Suprapubic skin (tissue), 3 donors: ENCODE measurements at regions not wholly inside any gene's neighbourhood (a gene's known extent, or its start where the extent isn't known, plus 50 kb on each side); places are given as distances from the start of the nearest gene placed in this dataset.

Experiments used
- POLR2A ChIP-seq, 2 donors: fragments of 450-650 bp; IDR thresholded peaks; one replicate each; pipeline ENCODE4 v1.6.1; 2017; ENCODE audit warnings: antibody characterized with exemption in 2 of 2, mild to moderate bottlenecking in 2 of 2, moderate library complexity in 2 of 2
- TF ChIP-seq, protein P1 (sequence below), 2 donors: fragments of 200-600 bp in 1 of 2; fragments of 450-650 bp in 1 of 2; sonication (generic) in 1 of 2; IDR thresholded peaks; one replicate each; pipeline ENCODE4 v1.5.1; 2016 to 2019; ENCODE audit warnings: antibody characterized with exemption in 2 of 2, mild to moderate bottlenecking in 1 of 2, moderate library complexity in 1 of 2

DNA sequence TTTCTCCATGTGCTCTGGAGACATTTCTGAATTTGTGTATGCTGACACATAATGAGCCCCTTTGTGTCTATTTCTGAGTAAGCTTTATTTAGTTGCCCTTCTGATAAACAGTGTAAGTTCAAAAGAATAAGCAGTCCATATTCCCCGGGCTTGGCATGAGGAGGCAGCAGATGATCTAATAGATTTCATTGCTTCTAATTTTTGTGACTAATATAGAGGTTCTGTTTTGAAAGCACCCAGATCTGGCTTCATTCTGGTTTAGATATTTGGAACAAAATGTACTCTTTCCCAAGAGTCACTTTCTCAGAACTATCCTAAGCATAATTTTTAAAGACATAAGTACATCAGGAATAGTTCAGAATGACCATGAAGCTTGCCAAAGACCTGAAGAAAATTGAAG lies 290.9 kb downstream of the BTG1 start:
- TF ChIP-seq POLR2A (IDR thresholded peaks at IDR 0.05) = no peak
- TF ChIP-seq, protein P1, sequence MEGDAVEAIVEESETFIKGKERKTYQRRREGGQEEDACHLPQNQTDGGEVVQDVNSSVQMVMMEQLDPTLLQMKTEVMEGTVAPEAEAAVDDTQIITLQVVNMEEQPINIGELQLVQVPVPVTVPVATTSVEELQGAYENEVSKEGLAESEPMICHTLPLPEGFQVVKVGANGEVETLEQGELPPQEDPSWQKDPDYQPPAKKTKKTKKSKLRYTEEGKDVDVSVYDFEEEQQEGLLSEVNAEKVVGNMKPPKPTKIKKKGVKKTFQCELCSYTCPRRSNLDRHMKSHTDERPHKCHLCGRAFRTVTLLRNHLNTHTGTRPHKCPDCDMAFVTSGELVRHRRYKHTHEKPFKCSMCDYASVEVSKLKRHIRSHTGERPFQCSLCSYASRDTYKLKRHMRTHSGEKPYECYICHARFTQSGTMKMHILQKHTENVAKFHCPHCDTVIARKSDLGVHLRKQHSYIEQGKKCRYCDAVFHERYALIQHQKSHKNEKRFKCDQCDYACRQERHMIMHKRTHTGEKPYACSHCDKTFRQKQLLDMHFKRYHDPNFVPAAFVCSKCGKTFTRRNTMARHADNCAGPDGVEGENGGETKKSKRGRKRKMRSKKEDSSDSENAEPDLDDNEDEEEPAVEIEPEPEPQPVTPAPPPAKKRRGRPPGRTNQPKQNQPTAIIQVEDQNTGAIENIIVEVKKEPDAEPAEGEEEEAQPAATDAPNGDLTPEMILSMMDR (IDR thresholded peaks at IDR 0.05) = no peak
